ENCODE measurements at regions not wholly inside any gene's neighbourhood (a gene's known extent, or its start where the extent isn't known, plus 50 kb on each side); places are given as distances from the start of the nearest gene placed in this dataset.

DNA sequence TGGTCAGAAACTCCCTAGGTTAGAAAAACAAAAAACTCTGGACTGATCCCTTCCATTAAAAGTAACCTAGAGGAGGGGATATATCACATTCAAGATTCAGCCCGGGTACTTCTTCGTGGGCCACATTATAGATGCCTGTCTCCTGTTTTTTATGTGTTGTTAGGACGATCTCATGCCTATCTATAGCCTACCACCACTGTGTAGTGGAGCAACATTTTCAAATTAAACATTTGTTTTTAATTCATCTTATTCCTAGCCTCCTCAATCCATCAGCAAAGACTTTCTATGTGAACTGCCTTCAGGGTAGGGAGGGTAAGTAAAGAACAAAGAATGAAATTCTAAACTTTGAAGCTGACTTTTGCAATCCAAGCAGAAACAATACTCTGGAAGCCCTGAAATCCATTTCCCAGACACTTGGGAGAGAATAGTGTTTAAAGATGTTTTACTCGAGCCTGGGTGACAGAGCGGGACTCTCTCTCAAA, 379.4 kb downstream of the ANXA1 start:
- TF ChIP-seq, protein P1, sequence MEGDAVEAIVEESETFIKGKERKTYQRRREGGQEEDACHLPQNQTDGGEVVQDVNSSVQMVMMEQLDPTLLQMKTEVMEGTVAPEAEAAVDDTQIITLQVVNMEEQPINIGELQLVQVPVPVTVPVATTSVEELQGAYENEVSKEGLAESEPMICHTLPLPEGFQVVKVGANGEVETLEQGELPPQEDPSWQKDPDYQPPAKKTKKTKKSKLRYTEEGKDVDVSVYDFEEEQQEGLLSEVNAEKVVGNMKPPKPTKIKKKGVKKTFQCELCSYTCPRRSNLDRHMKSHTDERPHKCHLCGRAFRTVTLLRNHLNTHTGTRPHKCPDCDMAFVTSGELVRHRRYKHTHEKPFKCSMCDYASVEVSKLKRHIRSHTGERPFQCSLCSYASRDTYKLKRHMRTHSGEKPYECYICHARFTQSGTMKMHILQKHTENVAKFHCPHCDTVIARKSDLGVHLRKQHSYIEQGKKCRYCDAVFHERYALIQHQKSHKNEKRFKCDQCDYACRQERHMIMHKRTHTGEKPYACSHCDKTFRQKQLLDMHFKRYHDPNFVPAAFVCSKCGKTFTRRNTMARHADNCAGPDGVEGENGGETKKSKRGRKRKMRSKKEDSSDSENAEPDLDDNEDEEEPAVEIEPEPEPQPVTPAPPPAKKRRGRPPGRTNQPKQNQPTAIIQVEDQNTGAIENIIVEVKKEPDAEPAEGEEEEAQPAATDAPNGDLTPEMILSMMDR (IDR thresholded peaks at IDR 0.05) = no peak
- TF ChIP-seq RCOR1 (IDR thresholded peaks at IDR 0.05; ENCODE audit: low read length) = no peak
- TF ChIP-seq, protein P2, sequence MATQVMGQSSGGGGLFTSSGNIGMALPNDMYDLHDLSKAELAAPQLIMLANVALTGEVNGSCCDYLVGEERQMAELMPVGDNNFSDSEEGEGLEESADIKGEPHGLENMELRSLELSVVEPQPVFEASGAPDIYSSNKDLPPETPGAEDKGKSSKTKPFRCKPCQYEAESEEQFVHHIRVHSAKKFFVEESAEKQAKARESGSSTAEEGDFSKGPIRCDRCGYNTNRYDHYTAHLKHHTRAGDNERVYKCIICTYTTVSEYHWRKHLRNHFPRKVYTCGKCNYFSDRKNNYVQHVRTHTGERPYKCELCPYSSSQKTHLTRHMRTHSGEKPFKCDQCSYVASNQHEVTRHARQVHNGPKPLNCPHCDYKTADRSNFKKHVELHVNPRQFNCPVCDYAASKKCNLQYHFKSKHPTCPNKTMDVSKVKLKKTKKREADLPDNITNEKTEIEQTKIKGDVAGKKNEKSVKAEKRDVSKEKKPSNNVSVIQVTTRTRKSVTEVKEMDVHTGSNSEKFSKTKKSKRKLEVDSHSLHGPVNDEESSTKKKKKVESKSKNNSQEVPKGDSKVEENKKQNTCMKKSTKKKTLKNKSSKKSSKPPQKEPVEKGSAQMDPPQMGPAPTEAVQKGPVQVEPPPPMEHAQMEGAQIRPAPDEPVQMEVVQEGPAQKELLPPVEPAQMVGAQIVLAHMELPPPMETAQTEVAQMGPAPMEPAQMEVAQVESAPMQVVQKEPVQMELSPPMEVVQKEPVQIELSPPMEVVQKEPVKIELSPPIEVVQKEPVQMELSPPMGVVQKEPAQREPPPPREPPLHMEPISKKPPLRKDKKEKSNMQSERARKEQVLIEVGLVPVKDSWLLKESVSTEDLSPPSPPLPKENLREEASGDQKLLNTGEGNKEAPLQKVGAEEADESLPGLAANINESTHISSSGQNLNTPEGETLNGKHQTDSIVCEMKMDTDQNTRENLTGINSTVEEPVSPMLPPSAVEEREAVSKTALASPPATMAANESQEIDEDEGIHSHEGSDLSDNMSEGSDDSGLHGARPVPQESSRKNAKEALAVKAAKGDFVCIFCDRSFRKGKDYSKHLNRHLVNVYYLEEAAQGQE (IDR thresholded peaks at IDR 0.05; ENCODE audit: low read depth, low read length) = no peak
- no peak for TF ChIP-seq TEAD4 (IDR thresholded peaks at IDR 0.05; ENCODE audit: borderline replicate concordance, insufficient read depth)
- TF ChIP-seq FOXM1 (IDR thresholded peaks at IDR 0.05; ENCODE audit: low read depth) = no peak
- TF ChIP-seq, protein P3, sequence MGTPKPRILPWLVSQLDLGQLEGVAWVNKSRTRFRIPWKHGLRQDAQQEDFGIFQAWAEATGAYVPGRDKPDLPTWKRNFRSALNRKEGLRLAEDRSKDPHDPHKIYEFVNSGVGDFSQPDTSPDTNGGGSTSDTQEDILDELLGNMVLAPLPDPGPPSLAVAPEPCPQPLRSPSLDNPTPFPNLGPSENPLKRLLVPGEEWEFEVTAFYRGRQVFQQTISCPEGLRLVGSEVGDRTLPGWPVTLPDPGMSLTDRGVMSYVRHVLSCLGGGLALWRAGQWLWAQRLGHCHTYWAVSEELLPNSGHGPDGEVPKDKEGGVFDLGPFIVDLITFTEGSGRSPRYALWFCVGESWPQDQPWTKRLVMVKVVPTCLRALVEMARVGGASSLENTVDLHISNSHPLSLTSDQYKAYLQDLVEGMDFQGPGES (IDR thresholded peaks at IDR 0.05; ENCODE audit: low read depth, low read length) = no peak
- TF ChIP-seq EP300 (IDR thresholded peaks at IDR 0.05; ENCODE audit: borderline replicate concordance in 1 of 2, low read depth in 1 of 2, low read length in 1 of 2) = no peak
- no peak for TF ChIP-seq SIN3A (IDR thresholded peaks at IDR 0.05; ENCODE audit: borderline replicate concordance, low read depth, low read length)

Data from SK-N-SH (cell line).